Stimulated activated CD8-positive, alpha-beta memory T cell treated with anti-CD3 and anti-CD28 coated beads, Interleukin-4, amount 100 ng/mL, for 4 hours (primary cell): ENCODE measurements at regions not wholly inside any gene's neighbourhood (a gene's known extent, or its start where the extent isn't known, plus 50 kb on each side); places are given as distances from the start of the nearest gene placed in this dataset.

Source experiments
- DNase-seq, 2 donors: peaks; one replicate each; pipeline ENCODE4 v3.0.0-alpha.2; 2020; ENCODE audit warnings: low read depth in 2 of 2, low spot score in 1 of 2

GRCh38 chr7:32266932-32267475, 196.8 kb upstream of the PDE1C start:
- DNase-seq, result no peak

GRCh38 chr7:32264702-32265284, 194.6 kb upstream of the PDE1C start:
- no peak for DNase-seq

- no peak for DNase-seq
These were observed 193.4 kb upstream of the PDE1C start for GRCh38 chr7:32263611-32264010.

- DNase-seq, result no peak
These were observed 192.1 kb upstream of the PDE1C start for GRCh38 chr7:32262315-32262714.

- DNase-seq, result no peak
These were observed 189.9 kb upstream of the PDE1C start for GRCh38 chr7:32259931-32260596.

- no peak for DNase-seq
These were observed 188.1 kb upstream of the PDE1C start for GRCh38 chr7:32258265-32258664.

GRCh38 chr7:32257621-32258020, 187.4 kb upstream of the PDE1C start:
- no peak for DNase-seq

- DNase-seq, result no peak
These were observed 186.6 kb upstream of the PDE1C start for GRCh38 chr7:32256811-32257210.

- DNase-seq, result no peak
These were observed 186.2 kb upstream of the PDE1C start for GRCh38 chr7:32256376-32256775.

GRCh38 chr7:32255036-32255435, 184.8 kb upstream of the PDE1C start:
- no peak for DNase-seq

GRCh38 chr7:32253299-32253698, 183.1 kb upstream of the PDE1C start:
- DNase-seq, result no peak

GRCh38 chr7:32251659-32252058, 181.5 kb upstream of the PDE1C start:
- DNase-seq, result no peak

GRCh38 chr7:32250471-32251260, 180.5 kb upstream of the PDE1C start:
- no peak for DNase-seq

GRCh38 chr7:32250003-32250402, 179.8 kb upstream of the PDE1C start:
- no peak for DNase-seq

- DNase-seq, result no peak
These were observed 178.3 kb upstream of the PDE1C start for GRCh38 chr7:32248522-32248921.

- DNase-seq, result no peak
These were observed 174.7 kb upstream of the PDE1C start for GRCh38 chr7:32244806-32245345.

- DNase-seq, result no peak
These were observed 173.6 kb upstream of the PDE1C start for GRCh38 chr7:32243687-32244290.

GRCh38 chr7:32242436-32242835, 172.2 kb upstream of the PDE1C start:
- no peak for DNase-seq

- DNase-seq, result no peak
These were observed 171.4 kb upstream of the PDE1C start for GRCh38 chr7:32241636-32242035.

- no peak for DNase-seq
These were observed 169.6 kb upstream of the PDE1C start for GRCh38 chr7:32239764-32240163.

GRCh38 chr7:32228601-32229000, 158.4 kb upstream of the PDE1C start:
- no peak for DNase-seq
